DMS153 treated with DMSO at 0.1 percent for 48 hours (cell line): ENCODE measurements at regions not wholly inside any gene's neighbourhood (a gene's known extent, or its start where the extent isn't known, plus 50 kb on each side); places are given as distances from the start of the nearest gene placed in this dataset.
"Not testable (repeated sequence)": the region's sequence is repeated elsewhere in the genome, so short reads cannot be mapped to it uniquely, and the experiment has no call there.

Source experiments
- DNase-seq: peaks from one replicate; lab custom pipeline; 2025; ENCODE audit not compliant: unreplicated experiment; lab: John Stamatoyannopoulos, UW

DNA sequence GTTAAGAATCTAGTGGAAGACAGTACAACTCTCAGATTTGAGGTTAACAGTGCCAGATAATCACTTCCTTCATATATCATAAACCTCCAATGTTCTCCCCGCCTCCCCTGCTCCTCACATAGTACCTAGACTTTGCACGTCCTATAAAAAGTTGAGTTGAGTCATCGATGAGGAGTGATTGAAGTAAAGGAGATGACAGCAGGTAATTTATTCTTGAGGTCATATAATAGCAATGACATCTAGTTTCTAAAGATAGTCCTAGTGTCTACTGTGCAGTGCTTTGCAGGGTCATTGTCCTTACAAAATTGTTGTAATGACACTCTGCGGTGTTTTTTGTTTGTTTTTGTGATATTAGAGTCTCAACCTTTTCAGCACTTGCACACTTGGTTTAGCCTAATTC is 510.5 kb upstream of the LRFN5 start:
- no peak for DNase-seq

DNA sequence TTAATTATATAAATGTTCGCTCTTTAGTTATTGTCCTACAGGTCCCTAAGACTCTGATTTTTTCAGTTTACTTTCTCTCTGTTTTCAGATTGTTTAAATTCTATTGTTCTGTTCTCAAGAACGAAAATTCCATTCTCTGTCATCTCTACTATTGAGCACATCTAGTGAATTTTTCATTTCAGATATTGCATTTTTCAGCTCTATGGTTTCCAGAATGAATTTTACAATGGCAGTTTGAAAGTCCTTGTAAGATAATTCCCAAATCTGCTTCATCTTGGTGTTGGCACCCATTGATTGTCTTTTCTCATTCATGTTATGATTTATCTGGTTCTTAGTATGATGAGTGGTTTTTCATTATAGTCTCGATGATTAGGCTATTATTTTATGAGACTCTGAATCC is 519.6 kb upstream of the LRFN5 start:
- DNase-seq = no peak

DNA sequence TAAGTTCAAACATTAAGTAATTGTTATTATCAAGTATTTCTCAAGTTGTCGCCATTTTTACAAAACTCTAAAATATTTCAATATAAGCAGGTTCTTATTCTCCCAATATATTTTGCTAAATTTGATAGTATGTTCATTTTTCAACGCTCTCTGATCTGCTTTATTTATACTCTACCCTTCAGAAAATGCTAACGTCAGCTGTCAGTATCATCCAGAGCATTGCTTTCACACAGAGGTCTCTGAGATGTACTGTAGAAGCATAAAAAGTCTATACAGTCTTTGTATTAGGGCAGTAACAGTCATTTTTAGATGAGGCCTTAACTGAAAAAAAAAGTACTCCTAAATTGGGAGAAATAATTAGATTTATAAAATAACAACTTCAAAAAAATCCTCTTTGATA is 533.1 kb upstream of the LRFN5 start:
- DNase-seq = no peak

DNA sequence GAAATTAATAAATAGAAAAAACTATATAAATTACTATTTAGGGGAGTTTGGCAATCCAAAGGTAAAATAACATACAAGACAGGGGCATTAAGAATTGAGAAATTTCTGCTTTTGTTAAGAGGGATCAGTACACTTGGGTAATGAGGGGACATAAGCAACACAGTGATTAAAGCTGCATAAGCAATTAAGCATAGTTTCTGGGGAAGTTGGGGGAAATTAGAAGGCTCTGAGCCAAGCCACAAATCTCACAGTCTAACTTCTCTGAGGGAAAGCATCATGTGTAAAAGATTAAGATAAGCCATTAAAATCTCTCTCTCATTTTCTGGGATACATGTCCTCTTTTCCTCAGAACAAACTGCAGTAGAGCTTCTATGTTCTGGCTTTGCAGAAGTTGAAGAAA is 533.9 kb upstream of the LRFN5 start:
- DNase-seq = no peak

DNA sequence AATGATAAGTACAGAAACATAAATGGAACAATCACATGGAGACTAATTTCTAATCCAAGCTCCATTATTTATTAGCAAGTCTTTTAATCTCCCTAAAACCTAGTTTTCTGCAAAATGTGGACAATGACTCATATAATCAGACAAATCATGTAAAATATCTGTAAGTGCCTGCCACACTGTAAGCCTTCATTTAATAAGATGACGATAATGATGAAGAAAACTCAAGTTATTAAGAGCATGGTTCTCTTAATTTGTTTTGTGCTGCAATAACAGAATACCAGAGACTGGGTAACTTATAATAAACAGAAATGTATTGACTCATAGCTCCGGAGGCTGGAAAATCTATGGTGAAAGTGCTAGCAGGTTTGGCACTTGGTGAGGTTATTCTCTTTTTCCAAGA is 535.3 kb upstream of the LRFN5 start:
- DNase-seq = no peak

- DNase-seq = no peak
Observed at GRCh38 chr14:41062826-41063225, 543.9 kb upstream of the LRFN5 start.

DNA sequence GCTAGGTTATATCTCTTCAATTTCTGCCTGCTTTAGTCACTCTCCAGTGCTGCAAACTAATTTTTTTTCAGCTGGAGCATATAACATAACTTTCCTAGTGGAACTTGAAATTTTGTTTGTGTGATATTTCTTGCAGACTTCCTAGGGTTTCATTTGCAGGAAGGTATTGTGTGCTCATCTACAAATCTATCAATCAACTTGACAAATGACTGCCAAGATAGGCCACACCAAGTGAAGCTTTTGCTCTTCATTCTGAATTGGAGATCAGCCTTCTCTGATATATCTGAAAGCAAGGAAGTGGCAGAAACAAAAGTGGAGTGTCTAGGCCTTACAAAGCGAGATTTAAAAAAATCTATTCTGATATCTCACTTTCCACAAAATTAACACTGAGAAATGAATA is 551.1 kb upstream of the LRFN5 start:
- DNase-seq = no peak

- no peak for DNase-seq
Observed at GRCh38 chr14:41051801-41052200, 554.9 kb upstream of the LRFN5 start.

- no peak for DNase-seq
Observed at GRCh38 chr14:41047763-41048162, 558.9 kb upstream of the LRFN5 start.

GRCh38 chr14:41037388-41037787 is 569.3 kb upstream of the LRFN5 start:
- no peak for DNase-seq

GRCh38 chr14:41034969-41035368 is 571.7 kb upstream of the LRFN5 start:
- no peak for DNase-seq

DNA sequence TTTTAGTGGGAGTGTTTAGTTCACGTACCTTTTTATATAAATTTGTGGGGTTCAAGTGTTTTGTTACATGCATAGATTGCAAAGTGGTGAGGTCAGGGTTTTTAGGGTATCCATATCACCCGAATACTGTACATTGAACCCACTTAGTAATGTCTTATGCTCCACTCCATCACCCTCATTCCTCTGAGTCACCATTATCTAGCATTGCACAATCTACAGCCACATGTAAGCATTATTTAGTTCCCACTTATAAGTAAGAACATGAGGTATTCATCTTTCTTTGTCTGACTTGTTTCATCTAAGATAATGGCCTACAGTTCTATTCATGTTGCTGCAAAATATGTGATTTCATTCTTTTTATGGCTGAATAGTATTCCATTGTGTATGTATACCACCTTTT is 583.7 kb upstream of the LRFN5 start:
- no peak for DNase-seq

GRCh38 chr14:41016213-41016612 is 590.5 kb upstream of the LRFN5 start:
- no peak for DNase-seq

DNA sequence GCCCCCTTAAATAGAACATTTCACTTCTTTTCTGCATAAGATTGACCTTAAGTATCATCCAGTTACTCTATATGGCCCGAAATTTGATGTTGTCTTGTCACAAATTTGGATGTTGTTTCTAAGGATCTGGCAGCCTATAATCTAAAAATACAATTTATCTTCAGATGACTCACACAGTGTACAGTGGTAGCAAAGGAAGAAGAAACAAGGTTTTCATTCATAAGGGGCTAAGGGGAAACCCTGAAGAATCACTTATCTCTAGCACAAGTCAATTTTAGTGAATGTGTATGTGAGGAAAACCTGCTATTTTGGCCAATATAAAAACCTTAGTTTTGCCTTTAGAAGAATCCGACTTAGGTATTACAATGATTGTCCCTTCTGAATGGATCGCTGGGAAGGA is 606.3 kb upstream of the LRFN5 start:
- no peak for DNase-seq

DNA sequence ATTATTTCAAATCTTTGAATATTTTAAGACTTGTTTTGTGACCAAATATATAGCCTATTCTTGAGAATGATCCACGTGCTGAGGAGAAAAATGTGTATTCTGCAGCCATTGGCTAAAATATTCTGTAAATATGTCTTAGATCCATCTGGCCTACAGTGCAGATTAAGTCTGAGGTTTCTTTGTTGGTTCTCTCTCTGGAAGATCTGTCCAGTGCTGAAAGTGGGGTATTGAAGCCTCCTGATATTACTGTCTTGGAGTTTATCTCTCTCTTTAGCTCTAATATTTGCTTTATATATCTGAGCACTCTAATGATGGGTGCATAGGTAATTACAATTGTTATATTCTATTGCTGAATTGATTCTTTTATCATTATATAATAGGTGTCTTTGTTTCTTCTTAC is 617.4 kb upstream of the LRFN5 start:
- DNase-seq = no peak

DNA sequence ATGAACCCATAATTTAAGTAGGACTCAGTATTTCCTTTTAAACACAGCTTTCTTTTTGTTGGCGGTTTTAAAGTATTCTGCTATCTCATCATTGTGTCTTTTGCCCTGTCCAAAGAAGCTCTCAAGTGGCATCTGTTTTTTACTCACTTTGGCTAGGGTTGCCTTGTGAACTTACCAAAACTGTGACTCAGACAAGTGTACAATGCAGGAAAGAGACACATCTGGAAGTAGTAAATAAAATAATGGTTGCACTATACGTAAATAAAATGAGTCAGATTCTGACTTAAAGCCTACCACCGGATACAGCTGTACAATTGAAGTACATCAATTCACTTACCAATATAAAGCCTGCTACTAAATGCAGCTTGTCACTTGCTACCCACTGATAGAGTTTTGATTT is 619.2 kb upstream of the LRFN5 start:
- no peak for DNase-seq

GRCh38 chr14:40986655-40987054 is 620.0 kb upstream of the LRFN5 start:
- no peak for DNase-seq

DNA sequence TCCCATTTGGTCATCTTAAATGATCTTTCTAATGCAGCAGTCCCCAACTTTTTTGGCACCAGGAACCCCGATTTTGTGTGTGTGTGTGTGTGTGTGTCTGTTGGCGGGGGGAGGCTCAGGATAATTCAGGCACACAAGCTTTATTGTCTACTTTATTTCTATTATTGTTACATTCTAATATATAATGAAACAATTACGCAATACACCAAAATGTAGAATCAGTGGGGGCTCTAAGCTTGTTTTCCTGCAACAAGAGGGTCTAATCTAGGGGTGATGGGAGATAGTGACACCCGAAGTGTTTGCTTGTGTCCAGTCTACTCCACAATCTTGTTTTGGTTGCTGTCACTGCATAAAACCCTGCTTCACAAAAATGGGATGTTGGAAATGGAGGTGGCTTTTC is 621.1 kb upstream of the LRFN5 start:
- no peak for DNase-seq

DNA sequence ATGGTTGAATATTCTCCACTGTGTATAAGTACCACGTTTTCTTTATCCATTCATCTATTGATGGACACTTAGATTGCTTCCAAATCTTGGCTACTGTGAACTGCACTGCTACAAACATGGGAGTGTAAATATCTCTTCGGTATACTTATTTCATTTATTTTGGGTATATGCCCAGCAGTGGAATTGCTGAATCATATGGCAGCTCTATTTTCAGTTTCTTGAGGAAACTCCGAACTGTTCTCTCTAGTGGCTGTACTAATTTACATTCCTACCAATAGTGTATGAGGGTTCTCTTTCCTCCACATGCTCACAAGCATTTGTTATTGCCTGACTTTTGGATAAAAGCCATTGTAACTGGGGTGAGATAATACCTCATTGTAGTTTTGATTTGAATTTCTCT is 623.1 kb upstream of the LRFN5 start:
- no peak for DNase-seq

GRCh38 chr14:40981247-40981646 is 625.4 kb upstream of the LRFN5 start:
- DNase-seq = no peak

DNA sequence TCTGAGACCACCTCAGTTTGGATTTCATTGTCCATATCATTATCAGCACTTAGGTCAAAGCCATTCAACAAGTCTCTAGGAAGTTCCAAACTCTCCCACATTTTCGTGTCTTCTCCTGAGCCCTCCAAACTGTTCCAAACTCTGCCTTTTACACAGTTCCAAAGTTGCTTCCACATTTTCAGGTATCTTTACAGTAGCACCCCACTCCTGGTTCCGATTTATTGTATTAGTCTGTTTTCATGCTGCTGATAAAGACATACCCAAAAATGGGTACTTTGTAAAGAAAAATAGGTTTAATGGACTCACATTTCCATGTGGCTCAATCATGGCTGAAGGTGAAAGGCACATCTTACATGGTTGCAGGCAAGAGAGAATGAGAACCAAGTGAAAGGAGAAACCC is 646.4 kb upstream of the LRFN5 start:
- DNase-seq = not testable (repeated sequence)

DNA sequence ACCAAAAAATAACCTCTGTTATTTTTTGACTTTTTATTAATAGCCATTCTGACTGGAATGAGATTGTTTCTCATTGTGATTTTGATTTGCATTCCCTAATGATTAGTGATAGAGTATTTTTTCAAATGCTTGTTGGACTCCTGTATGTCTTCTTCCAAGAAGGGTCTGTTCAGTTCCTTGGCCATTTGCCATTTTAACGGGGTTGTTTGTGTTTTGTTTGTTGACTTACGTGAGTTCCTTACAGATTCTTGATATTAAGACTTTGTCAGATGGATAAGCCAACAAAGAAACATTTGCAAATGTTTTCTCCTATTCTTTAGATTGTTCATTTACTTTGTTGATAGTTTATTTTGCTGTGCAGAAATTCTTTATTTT is 651.6 kb upstream of the LRFN5 start:
- no peak for DNase-seq

DNA sequence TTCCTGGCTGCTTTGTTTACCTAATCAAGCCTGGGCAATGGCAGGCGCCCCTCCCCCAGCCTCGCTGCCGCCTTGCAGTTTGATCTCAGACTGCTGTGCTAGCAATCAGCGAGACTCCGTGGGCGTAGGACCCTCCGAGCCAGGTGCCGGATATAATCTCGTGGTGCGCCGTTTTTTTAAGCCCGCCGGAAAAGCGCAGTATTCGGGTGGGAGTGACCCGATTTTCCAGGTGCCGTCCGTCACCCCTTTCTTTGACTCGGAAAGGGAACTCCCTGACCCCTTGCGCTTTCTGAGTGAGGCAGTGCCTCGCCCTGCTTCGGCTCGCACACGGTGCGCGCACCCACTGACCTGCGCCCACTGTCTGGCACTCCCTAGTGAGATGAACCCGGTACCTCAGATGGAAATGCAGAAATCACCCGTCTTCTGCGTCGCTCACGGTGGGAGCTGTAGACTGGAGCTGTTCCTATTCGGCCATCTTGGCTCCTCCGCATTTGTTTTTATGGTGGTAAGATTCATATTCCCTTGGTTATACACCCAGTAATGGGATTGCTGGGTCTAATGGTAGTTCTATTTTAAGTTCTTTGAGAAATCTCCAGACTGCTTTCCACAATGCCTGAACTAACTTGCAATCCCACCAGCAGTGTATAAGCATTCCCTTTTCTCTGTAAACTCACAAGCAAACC is 652.1 kb upstream of the LRFN5 start:
- DNase-seq = not testable (repeated sequence)

- DNase-seq = no peak
Observed at GRCh38 chr14:40944521-40944920, 662.2 kb upstream of the LRFN5 start.
